ENCODE measurements at regions not wholly inside any gene's neighbourhood (a gene's known extent, or its start where the extent isn't known, plus 50 kb on each side); places are given as distances from the start of the nearest gene placed in this dataset.

- H3K27ac ChIP-seq, result no peak overlapping the region
- no peak for DNase-seq
- H3K4me3 ChIP-seq, result no peak overlapping the region
- H3K4me1 ChIP-seq, result 0 out of 2 replicates have a peak, but pooled peaks cover under 1% of the 10 kb centered on the region
- no peaks in the 10 kb centered on the region; the same call in 1 of the 2 replicates for H3K9me3 ChIP-seq (replicated peaks)
- H3K27me3 ChIP-seq, result peaks cover 11% of the 10 kb centered on the region; the same call in 1 of the 2 replicates
- no peaks in the 10 kb centered on the region for H3K36me3 ChIP-seq
Observed at GRCh38 chr15:37872661-37873060, 61.8 kb upstream of the TMCO5A start.

- Histone ChIP-seq H3K36me3 (no peaks in the 10 kb centered on the region), H3K27ac (no peak overlapping the region), H3K27me3 (peaks cover 11% of the 10 kb centered on the region; the same call in 1 of the 2 replicates), H3K4me3 (no peak overlapping the region), H3K4me1 (0 out of 2 replicates have a peak, but pooled peaks cover 6% of the 10 kb centered on the region), H3K9me3 (replicated peaks) (no peaks in the 10 kb centered on the region; the same call in 1 of the 2 replicates)
- no peak for DNase-seq
Observed at GRCh38 chr15:37873336-37873735, 61.1 kb upstream of the TMCO5A start.

GRCh38 chr15:37876900-37877299 lies 57.5 kb upstream of the TMCO5A start:
- 0 out of 2 replicates have a peak, but pooled peaks cover 9% of the 10 kb centered on the region for H3K4me1 ChIP-seq
- H3K27ac ChIP-seq, result no peak overlapping the region
- peaks cover 17% of the 10 kb centered on the region for H3K27me3 ChIP-seq
- no peaks in the 10 kb centered on the region; the same call in 1 of the 2 replicates for H3K9me3 ChIP-seq (replicated peaks)
- no peak for DNase-seq
- no peak overlapping the region for H3K4me3 ChIP-seq
- H3K36me3 ChIP-seq, result no peaks in the 10 kb centered on the region

GRCh38 chr15:37877851-37878741 lies 56.3 kb upstream of the TMCO5A start:
- no peak for DNase-seq
- Histone ChIP-seq H3K4me1 (0 out of 2 replicates have a peak, but pooled peaks cover 9% of the 10 kb centered on the region), H3K4me3 (no peak overlapping the region), H3K27me3 (peaks cover 9% of the 10 kb centered on the region), H3K9me3 (replicated peaks) (no peaks in the 10 kb centered on the region; the same call in 1 of the 2 replicates), H3K36me3 (no peaks in the 10 kb centered on the region), H3K27ac (no peak overlapping the region)

- Histone ChIP-seq H3K4me1 (0 out of 2 replicates have a peak, but pooled peaks cover 9% of the 10 kb centered on the region), H3K27ac (no peak overlapping the region), H3K4me3 (no peak overlapping the region), H3K9me3 (replicated peaks) (no peaks in the 10 kb centered on the region; the same call in 1 of the 2 replicates), H3K27me3 (peaks cover 9% of the 10 kb centered on the region), H3K36me3 (no peaks in the 10 kb centered on the region)
- DNase-seq, result peak; percentile 9 to 48
Observed at GRCh38 chr15:37880009-37880834, 54.2 kb upstream of the TMCO5A start.

GRCh38 chr15:37880835-37881153 lies 53.6 kb upstream of the TMCO5A start:
- Histone ChIP-seq H3K4me3 (no peak overlapping the region), H3K27me3 (peaks cover 9% of the 10 kb centered on the region), H3K27ac (no peak overlapping the region)

GRCh38 chr15:37881237-37882013 lies 53.0 kb upstream of the TMCO5A start:
- peaks cover 9% of the 10 kb centered on the region for H3K27me3 ChIP-seq
- no peaks in the 10 kb centered on the region for H3K36me3 ChIP-seq
- no peak overlapping the region for H3K27ac ChIP-seq
- H3K4me1 ChIP-seq, result 0 out of 2 replicates have a peak, but pooled peaks cover 9% of the 10 kb centered on the region
- DNase-seq, result no peak
- no peaks in the 10 kb centered on the region; the same call in 1 of the 2 replicates for H3K9me3 ChIP-seq (replicated peaks)
- H3K4me3 ChIP-seq, result no peak overlapping the region

More at GRCh38 chr15:37880835-37881153, 53.6 kb upstream of the TMCO5A start:
- Histone ChIP-seq H3K9me3 (replicated peaks) (no peaks in the 10 kb centered on the region; the same call in 1 of the 2 replicates), H3K36me3 (no peaks in the 10 kb centered on the region), H3K4me1 (0 out of 2 replicates have a peak, but pooled peaks cover 9% of the 10 kb centered on the region)
- no peak for DNase-seq

- DNase-seq, result no peak
- Histone ChIP-seq H3K4me3 (no peak overlapping the region), H3K9me3 (replicated peaks) (no peaks in the 10 kb centered on the region; the same call in 1 of the 2 replicates), H3K27ac (no peak overlapping the region), H3K4me1 (0 out of 2 replicates have a peak, but pooled peaks cover 9% of the 10 kb centered on the region), H3K27me3 (peaks cover 11% of the 10 kb centered on the region), H3K36me3 (no peaks in the 10 kb centered on the region)
Observed at GRCh38 chr15:37882640-37883039, 51.8 kb upstream of the TMCO5A start.
